Activated CD8-positive, alpha-beta memory T cell treated with anti-CD3 and anti-CD28 coated beads for 24 hours (primary cell): ENCODE measurements at regions not wholly inside any gene's neighbourhood (a gene's known extent, or its start where the extent isn't known, plus 50 kb on each side); places are given as distances from the start of the nearest gene placed in this dataset.

Experiments
- DNase-seq: peaks from one replicate; pipeline ENCODE4 v3.0.0-alpha.2; 2020

- DNase-seq, result no peak
Observed at GRCh38 chr9:1337169-1337568, 287.0 kb downstream of the DMRT2 start.

- no peak for DNase-seq
Observed at GRCh38 chr9:1340390-1340789, 290.2 kb downstream of the DMRT2 start.

GRCh38 chr9:1353291-1353690, 303.1 kb downstream of the DMRT2 start:
- no peak for DNase-seq

- no peak for DNase-seq
Observed at GRCh38 chr9:1354086-1354485, 303.9 kb downstream of the DMRT2 start.

- DNase-seq, result no peak
Observed at GRCh38 chr9:1354606-1355005, 304.4 kb downstream of the DMRT2 start.

GRCh38 chr9:1355656-1356055, 305.5 kb downstream of the DMRT2 start:
- no peak for DNase-seq

GRCh38 chr9:1362845-1363244, 312.7 kb downstream of the DMRT2 start:
- DNase-seq, result no peak

- DNase-seq, result no peak
Observed at GRCh38 chr9:1366276-1366675, 316.1 kb downstream of the DMRT2 start.

- DNase-seq, result no peak
Observed at GRCh38 chr9:1369297-1369696, 319.1 kb downstream of the DMRT2 start.

- DNase-seq, result no peak
Observed at GRCh38 chr9:1373445-1373844, 323.3 kb downstream of the DMRT2 start.

GRCh38 chr9:1383899-1384455, 333.8 kb downstream of the DMRT2 start:
- DNase-seq, result no peak

GRCh38 chr9:1384816-1385215, 334.7 kb downstream of the DMRT2 start:
- no peak for DNase-seq

GRCh38 chr9:1386420-1386819, 336.3 kb downstream of the DMRT2 start:
- DNase-seq, result no peak

- no peak for DNase-seq
Observed at GRCh38 chr9:1388216-1388615, 338.1 kb downstream of the DMRT2 start.

- DNase-seq, result no peak
Observed at GRCh38 chr9:1400983-1401382, 350.8 kb downstream of the DMRT2 start.

- no peak for DNase-seq
Observed at GRCh38 chr9:1404940-1405339, 354.8 kb downstream of the DMRT2 start.

- no peak for DNase-seq
Observed at GRCh38 chr9:1411826-1412225, 361.7 kb downstream of the DMRT2 start.

GRCh38 chr9:1414711-1415131, 364.6 kb downstream of the DMRT2 start:
- DNase-seq, result no peak

GRCh38 chr9:1415146-1415545, 365.0 kb downstream of the DMRT2 start:
- DNase-seq, result no peak

GRCh38 chr9:1416261-1416660, 366.1 kb downstream of the DMRT2 start:
- no peak for DNase-seq

- DNase-seq, result no peak
Observed at GRCh38 chr9:1421436-1421835, 371.3 kb downstream of the DMRT2 start.

- no peak for DNase-seq
Observed at GRCh38 chr9:1427875-1428274, 377.7 kb downstream of the DMRT2 start.

- no peak for DNase-seq
Observed at GRCh38 chr9:1429297-1429696, 379.1 kb downstream of the DMRT2 start.

GRCh38 chr9:1431461-1431860, 381.3 kb downstream of the DMRT2 start:
- DNase-seq, result no peak

- no peak for DNase-seq
Observed at GRCh38 chr9:1434052-1434767, 384.1 kb downstream of the DMRT2 start.
